K562 (cell line): ENCODE measurements at regions not wholly inside any gene's neighbourhood (a gene's known extent, or its start where the extent isn't known, plus 50 kb on each side); places are given as distances from the start of the nearest gene placed in this dataset.

ENCODE experiments used
- CHAMP1 ChIP-seq: fragments of 450-650 bp; IDR thresholded peaks from 2 replicates; pipeline ENCODE4 v1.6.1; 2016; ENCODE audit warnings: mild to moderate bottlenecking
- DDX20 ChIP-seq: fragments of 450-650 bp; IDR thresholded peaks from 2 replicates; pipeline ENCODE4 v1.6.1; 2016; ENCODE audit warnings: missing genetic modification characterization, low read depth, mild to moderate bottlenecking, missing compliant biosample characterization, moderate library complexity
- DNMT1 ChIP-seq: fragments of 450-650 bp; IDR thresholded peaks from 2 replicates; pipeline ENCODE4 v1.6.1; 2016; ENCODE audit warnings: antibody characterized with exemption, mild to moderate bottlenecking
- GTF2E2 ChIP-seq: fragments of 200-800 bp; sonication (Bioruptor generic); IDR thresholded peaks from 2 replicates; pipeline ENCODE4 v1.6.1; 2016; ENCODE audit warnings: missing genetic modification characterization, missing compliant biosample characterization
- SMAD4 ChIP-seq: fragments of 250-450 bp; sonication (Bioruptor Pico); conservative IDR thresholded peaks from 2 replicates; pipeline ENCODE4 v1.8.0; 2021; ENCODE audit warnings: inconsistent platforms, mild to moderate bottlenecking, moderate library complexity
- ZNF586 ChIP-seq: fragments of 450-650 bp; formaldehyde crosslinking; conservative IDR thresholded peaks from 2 replicates; pipeline ENCODE4 v1.4.0; 2020; ENCODE audit warnings: mild to moderate bottlenecking, moderate library complexity
- ZNF766 ChIP-seq: fragments of 200-800 bp; sonication (Bioruptor generic); conservative IDR thresholded peaks from 2 replicates; pipeline ENCODE4 v1.6.1; 2016; ENCODE audit warnings: missing genetic modification characterization, missing compliant biosample characterization
- TF ChIP-seq, protein P1 (sequence below): fragments of 250-450 bp; sonication (Bioruptor Pico); IDR thresholded peaks from 2 replicates; pipeline ENCODE4 v1.5.0; 2021; ENCODE audit warnings: mild to moderate bottlenecking, moderate library complexity
- TF ChIP-seq, protein P2 (sequence below): sonication (generic); formaldehyde crosslinking; IDR thresholded peaks from 2 replicates; pipeline ENCODE4 v1.8.1; 2023; ENCODE audit warnings: mild to moderate bottlenecking, missing genetic modification reagents
- TF ChIP-seq, protein P3 (sequence below), 3 experiments: fragments of 200-800 bp in 1 of 3; sonication (Bioruptor generic) in 1 of 3; sonication (generic) in 1 of 3; formaldehyde crosslinking in 1 of 3; IDR thresholded peaks; 2 replicates each; pipeline versions ENCODE4 v1.6.1 to v1.8.0; 2016 to 2022; ENCODE audit warnings: mild to moderate bottlenecking in 2 of 3, missing compliant biosample characterization in 2 of 3, missing genetic modification characterization in 2 of 3, missing genetic modification reagents in 1 of 3

GRCh38 chr2:36223259-36223658 lies 132.3 kb upstream of the CRIM1 start (continued):
- TF ChIP-seq, protein P1, sequence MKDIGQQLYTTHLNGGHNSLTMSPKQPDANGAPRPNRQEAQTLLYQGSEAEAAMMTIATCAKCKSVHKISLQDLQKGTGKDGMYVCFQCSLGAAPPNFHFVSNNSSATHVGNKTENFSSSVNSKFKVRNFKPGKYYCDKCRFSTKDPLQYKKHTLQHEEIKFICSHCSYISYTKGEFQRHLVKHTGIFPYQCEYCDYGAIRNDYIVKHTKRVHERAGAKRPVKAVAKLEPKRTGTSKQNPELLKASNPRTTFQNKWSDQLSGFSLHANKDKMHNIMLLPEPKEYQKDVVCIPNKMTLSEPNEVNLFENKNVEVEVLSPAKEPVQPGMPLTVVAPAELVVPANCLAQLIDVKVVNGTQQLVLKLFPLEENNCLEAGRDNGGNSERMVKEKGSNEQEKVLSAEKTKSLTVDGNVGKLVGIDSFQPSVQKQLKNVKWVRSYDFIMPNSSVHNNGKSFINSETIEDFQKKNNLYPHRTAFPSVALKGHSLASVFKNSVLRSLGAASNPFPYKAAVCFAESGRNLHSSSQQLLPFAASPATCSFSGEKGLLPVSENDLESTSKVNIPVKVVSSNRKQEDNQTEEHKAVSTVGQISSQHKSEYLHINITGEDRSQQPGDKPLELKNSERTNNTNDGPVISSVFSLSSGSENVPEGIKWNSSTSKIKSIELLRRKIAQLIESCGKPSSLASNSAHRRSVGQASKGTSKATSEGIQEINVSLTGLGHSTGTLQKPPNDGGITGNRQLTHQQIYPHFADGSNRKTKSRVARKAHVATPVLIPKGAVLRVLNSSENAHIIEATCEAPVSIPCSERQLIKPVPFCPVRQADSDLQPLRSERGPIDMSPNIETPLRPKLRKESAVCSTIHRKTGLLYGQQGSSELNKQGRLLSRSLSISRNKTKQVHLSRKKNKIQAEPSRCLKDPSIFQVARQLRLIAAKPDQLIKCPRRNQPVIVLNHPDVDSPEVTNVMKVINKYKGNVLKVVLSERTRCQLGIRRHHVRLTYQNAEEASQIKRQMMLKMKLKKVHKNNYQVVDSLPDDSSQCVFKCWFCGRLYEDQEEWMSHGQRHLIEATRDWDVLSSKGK (CRISPR knock-in tag), result no peak
- TF ChIP-seq DDX20 (tag) (no peak), ZNF766 (CRISPR knock-in tag) (no peak), GTF2E2 (tag) (no peak), SMAD4 (no peak), CHAMP1 (no peak), DNMT1 (no peak), ZNF586 (CRISPR knock-in tag) (no peak)
- TF ChIP-seq, protein P2, sequence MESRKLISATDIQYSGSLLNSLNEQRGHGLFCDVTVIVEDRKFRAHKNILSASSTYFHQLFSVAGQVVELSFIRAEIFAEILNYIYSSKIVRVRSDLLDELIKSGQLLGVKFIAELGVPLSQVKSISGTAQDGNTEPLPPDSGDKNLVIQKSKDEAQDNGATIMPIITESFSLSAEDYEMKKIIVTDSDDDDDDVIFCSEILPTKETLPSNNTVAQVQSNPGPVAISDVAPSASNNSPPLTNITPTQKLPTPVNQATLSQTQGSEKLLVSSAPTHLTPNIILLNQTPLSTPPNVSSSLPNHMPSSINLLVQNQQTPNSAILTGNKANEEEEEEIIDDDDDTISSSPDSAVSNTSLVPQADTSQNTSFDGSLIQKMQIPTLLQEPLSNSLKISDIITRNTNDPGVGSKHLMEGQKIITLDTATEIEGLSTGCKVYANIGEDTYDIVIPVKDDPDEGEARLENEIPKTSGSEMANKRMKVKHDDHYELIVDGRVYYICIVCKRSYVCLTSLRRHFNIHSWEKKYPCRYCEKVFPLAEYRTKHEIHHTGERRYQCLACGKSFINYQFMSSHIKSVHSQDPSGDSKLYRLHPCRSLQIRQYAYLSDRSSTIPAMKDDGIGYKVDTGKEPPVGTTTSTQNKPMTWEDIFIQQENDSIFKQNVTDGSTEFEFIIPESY (CRISPR knock-in tag), result no peak
- TF ChIP-seq, protein P3, sequence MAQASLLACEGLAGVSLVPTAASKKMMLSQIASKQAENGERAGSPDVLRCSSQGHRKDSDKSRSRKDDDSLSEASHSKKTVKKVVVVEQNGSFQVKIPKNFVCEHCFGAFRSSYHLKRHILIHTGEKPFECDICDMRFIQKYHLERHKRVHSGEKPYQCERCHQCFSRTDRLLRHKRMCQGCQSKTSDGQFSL (CRISPR knock-in tag; IDR thresholded peaks at IDR 0.05), result no peak
- TF ChIP-seq, protein P3 (tag; IDR thresholded peaks at IDR 0.05), result no peak
